SK-N-MC (cell line): ENCODE measurements at regions not wholly inside any gene's neighbourhood (a gene's known extent, or its start where the extent isn't known, plus 50 kb on each side); places are given as distances from the start of the nearest gene placed in this dataset.

ENCODE experiments used
- DNase-seq: peaks from one replicate; pipeline ENCODE4 v3.0.0-alpha.2; 2011; ENCODE audit warnings: low read depth, low spot score
- H3K27ac ChIP-seq: fragments of 200-600 bp; sonication (generic); 2 replicates; pipeline ENCODE4 v1.5.1; 2016; ENCODE audit warnings: mixed run types
- H3K36me3 ChIP-seq: fragments of 200-600 bp; sonication (generic); 2 replicates; pipeline ENCODE4 v1.6.1; 2017; ENCODE audit warnings: antibody characterized with exemption, low read length, mixed read lengths; ENCODE audit not compliant: insufficient read depth
- H3K4me3 ChIP-seq: fragments of 200-600 bp; sonication (generic); 2 replicates; pipeline ENCODE4 v1.5.1; 2016
- H3K9ac ChIP-seq: fragments of 200-600 bp; sonication (generic); 2 replicates; pipeline ENCODE4 v1.8.0; 2017; ENCODE audit warnings: mixed run types, mixed read lengths; ENCODE audit not compliant: insufficient read length
- H3K9me3 ChIP-seq: fragments of 200-600 bp; sonication (generic); 2 replicates; pipeline ENCODE4 v1.6.1; 2017; ENCODE audit warnings: low read depth, mild to moderate bottlenecking, antibody characterized with exemption, low read length, moderate library complexity, mixed read lengths
- EZH2 ChIP-seq: fragments of 200-600 bp; sonication (generic); IDR thresholded peaks from one replicate; pipeline ENCODE4 v1.6.1; 2017; ENCODE audit warnings: antibody characterized with exemption
- FOXP2 ChIP-seq: optimal IDR thresholded peaks from 2 replicates; pipeline ENCODE3; 2011; ENCODE audit warnings: mild to moderate bottlenecking, moderate library complexity; ENCODE audit not compliant: insufficient read depth; ENCODE audit errors: extremely low read length, control extremely low read depth
- POLR2AphosphoS5 ChIP-seq: IDR thresholded peaks from 2 replicates; pipeline ENCODE4 v1.6.1; 2012; ENCODE audit warnings: mild to moderate bottlenecking, low read depth, low read length, borderline replicate concordance

DNA sequence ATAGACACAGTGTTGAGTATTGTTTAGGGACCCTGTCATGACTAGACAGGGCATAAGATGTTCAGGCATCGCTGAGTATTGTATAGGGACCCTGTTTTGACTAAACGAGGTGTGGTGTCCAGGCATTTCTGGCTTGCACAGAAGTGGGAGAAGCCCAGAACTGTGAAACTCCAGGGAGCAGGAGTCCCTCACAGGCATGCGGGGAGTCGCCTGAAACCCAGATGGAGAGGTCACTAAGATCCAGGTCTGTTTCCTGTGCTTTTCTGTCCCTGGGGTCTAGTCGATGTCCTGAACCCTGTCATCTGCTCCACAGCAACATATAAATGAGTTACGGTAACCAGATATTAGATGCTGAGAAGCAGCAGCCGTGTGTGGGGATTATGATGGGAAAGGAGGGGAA, 469.0 kb upstream of the SALL3 start:
- DNase-seq = no peak
- no peak overlapping the region for H3K9ac ChIP-seq
- H3K4me3 ChIP-seq = no peak overlapping the region
- no peaks in the 10 kb centered on the region for H3K36me3 ChIP-seq
- no peak overlapping the region for H3K27ac ChIP-seq
- no peaks in the 10 kb centered on the region for H3K9me3 ChIP-seq
- TF ChIP-seq FOXP2 (no peak), POLR2AphosphoS5 (no peak), EZH2 (no peak)

DNA sequence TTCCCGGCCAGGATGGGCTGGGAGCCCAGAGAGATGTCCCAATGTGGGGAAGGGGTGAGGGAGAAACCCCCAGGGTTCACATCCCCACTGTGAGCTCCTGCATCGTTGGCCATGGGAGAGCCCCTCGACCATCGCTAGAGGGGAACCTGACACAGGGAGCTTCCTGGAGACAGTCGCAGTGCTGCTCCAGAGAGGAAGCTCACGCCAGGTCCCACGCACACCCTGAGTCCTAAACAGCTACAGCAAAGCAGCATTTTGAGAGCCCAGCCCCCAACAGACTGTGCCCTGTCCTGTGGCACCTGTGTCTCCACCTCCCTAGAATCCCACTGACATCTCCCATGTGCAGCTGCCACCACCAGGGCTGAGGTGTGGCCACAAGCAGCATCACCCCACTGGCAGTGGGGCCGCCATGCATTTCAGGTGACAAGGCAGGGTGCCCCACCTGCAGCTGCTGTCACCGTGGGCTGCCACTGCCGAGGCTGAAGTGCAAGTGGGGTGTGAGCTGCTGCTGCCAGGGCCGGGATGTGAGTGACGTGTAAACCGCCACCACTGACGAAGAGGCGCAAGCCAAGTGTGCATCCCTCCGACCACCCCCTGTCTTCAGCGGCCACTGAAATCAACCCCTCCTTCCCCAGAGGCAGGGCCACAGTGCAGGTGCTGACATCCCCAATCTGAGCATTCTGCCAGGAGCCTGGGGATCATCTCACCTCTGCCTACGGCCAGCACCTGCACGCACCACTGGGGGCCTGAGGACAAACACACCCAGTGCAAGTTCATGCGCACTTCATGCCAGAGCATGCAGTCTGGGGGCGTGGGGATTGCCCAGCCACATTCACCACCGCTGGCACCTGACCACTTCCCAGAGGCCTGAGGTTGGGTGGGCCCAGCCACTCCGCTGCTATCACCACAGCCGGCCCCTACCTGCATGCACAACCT, 467.7 kb upstream of the SALL3 start:
- Histone ChIP-seq H3K36me3 (no peaks in the 10 kb centered on the region), H3K9me3 (no peaks in the 10 kb centered on the region), H3K4me3 (no peak overlapping the region), H3K9ac (no peak overlapping the region), H3K27ac (no peak overlapping the region)
- TF ChIP-seq POLR2AphosphoS5 (no peak), EZH2 (no peak), FOXP2 (no peak)
- no peak for DNase-seq

DNA sequence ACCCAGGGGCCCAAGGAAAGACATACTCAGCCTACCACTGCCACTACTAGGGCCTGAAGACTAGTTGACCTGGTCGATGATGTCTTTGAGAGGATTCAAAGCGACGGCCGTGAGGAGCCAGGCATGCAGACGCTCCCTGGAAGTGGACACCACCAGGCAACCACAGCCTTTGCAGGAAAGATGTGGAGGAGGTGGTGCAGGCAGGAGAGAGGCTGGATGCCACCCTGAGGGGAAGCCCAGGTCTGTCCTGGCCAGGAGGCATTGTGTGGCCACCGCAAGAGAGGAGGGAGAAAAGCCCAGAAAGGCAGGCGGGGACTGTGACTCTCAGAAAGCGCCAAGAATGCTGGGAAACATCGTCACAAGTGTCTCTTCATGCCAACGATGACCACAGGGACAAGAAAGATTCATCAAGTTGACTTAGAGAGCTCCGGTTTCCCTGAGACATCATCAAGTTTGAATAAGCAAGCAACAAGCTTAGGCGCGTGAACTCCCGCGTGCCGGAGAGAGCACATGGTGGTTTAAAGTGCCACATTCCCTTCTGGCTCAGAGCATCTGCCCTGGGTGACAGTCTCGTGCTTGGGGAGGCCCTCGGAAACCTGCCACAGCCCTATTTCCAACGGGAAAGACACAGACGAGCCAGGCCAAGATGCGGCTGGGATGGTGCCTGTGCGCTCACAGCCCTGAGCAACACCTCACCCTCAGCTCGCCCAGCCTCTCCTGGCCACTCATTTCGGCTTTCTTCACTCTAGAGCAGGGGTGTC, 464.5 kb upstream of the SALL3 start:
- DNase-seq = no peak
- no peaks in the 10 kb centered on the region for H3K36me3 ChIP-seq
- H3K9ac ChIP-seq = no peak overlapping the region
- no peak overlapping the region for H3K27ac ChIP-seq
- no peaks in the 10 kb centered on the region for H3K9me3 ChIP-seq
- no peak overlapping the region for H3K4me3 ChIP-seq
- no peak for TF ChIP-seq POLR2AphosphoS5
- no peak for TF ChIP-seq FOXP2
- no peak for TF ChIP-seq EZH2

DNA sequence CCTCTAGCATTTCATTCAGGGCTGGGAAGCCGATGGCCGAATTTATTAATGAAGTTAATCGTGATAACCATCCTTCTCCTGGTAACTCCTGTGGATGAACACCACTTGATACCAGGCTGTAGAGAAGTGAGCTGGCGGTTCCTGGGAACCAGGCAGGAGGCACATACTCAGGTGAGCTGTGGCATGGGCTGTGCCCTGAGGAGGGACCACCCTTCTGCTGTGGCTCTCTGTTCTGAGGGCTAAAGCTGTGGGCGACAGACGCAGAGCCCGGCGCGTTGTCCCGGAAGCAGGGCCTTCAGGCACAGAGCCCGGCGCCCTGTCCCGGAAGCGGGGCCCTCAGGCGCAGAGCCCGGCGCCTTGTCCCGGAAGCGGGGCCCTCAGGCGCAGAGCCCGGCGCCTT, 462.3 kb upstream of the SALL3 start:
- Histone ChIP-seq H3K36me3 (no peaks in the 10 kb centered on the region), H3K9me3 (no peaks in the 10 kb centered on the region), H3K27ac (no peak overlapping the region), H3K9ac (no peak overlapping the region), H3K4me3 (no peak overlapping the region)
- TF ChIP-seq EZH2 = no peak
- no peak for TF ChIP-seq POLR2AphosphoS5
- DNase-seq = no peak

DNA sequence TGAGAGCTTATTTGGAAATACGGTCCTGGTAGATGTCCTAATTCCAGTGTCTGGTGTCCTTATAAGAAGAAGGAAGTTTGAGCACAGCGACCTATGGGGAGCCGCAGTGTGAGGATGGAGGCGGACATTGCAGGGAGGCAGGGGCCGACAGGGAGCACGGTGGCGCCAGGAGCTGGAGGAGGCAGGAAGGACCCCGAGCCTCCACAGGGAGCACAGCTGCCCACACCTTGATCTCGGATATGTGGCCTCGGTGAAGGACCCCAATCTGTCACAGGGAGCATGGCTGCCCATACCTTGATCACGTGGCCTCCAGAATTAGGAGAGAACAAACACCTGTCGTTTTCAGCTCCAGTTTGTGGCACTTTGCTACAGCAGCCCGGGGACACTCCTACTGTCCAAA, 461.6 kb upstream of the SALL3 start:
- no peak for DNase-seq
- H3K36me3 ChIP-seq = no peaks in the 10 kb centered on the region
- TF ChIP-seq POLR2AphosphoS5 (no peak), EZH2 (no peak), FOXP2 (no peak)
- no peak overlapping the region for H3K27ac ChIP-seq
- H3K4me3 ChIP-seq = no peak overlapping the region
- H3K9ac ChIP-seq = no peak overlapping the region
- no peaks in the 10 kb centered on the region for H3K9me3 ChIP-seq

DNA sequence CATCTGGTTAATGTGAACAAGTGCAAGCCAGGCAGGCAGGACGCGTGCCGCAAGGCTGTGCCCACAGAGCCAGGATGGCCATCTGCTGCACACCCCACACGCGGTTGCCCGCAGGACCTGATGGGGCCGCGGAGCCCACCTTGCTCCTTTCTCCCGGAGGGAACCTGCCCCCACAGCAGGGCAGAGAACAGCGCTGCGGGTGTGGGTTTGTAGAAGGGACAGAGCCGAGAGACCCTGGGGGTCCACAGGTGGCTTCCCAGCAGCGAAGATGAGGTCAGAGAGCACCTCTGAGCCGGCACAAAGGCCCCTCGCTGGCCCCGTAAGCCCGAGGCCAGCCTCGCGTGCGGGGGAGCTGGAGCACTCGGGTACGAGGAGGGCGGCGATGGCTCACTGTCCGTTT, 460.8 kb upstream of the SALL3 start:
- TF ChIP-seq FOXP2 (no peak), POLR2AphosphoS5 (no peak), EZH2 (no peak)
- DNase-seq = no peak
- Histone ChIP-seq H3K27ac (no peak overlapping the region), H3K4me3 (no peak overlapping the region), H3K9ac (no peak overlapping the region), H3K9me3 (no peaks in the 10 kb centered on the region), H3K36me3 (no peaks in the 10 kb centered on the region)

DNA sequence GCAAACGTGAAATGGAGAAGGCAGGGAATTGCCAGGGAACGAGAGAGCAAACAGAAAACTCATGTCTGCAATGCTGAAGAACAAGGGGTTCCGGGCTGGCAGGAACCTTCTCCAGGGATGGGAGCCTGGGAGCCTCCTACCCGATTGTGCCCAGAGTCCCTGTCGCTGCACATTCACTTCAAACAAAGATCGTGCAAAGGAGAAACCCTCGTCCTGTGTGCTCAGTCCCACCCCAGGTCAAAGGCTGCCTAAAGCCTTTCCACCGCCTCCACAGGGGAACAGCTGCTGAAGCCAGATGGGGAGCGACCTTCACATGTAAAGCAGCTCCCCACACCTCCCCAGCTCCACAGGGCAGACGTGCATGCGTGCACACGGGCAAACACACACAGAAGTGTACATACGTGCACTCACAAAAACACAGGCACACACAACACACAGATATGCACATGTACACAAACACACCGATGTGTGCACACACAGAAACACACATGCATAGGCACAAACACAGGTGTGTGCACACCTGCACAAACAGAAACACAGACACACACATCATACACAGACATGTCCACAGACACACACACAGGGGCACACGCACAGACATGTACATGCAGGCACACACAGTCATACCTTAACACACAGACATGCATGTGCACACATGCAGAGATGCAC, 460.1 kb upstream of the SALL3 start:
- Histone ChIP-seq H3K9me3 (no peaks in the 10 kb centered on the region), H3K27ac (no peak overlapping the region), H3K36me3 (no peaks in the 10 kb centered on the region), H3K9ac (no peak overlapping the region), H3K4me3 (no peak overlapping the region)
- no peak for DNase-seq
- TF ChIP-seq EZH2 = no peak
- no peak for TF ChIP-seq FOXP2
- no peak for TF ChIP-seq POLR2AphosphoS5

DNA sequence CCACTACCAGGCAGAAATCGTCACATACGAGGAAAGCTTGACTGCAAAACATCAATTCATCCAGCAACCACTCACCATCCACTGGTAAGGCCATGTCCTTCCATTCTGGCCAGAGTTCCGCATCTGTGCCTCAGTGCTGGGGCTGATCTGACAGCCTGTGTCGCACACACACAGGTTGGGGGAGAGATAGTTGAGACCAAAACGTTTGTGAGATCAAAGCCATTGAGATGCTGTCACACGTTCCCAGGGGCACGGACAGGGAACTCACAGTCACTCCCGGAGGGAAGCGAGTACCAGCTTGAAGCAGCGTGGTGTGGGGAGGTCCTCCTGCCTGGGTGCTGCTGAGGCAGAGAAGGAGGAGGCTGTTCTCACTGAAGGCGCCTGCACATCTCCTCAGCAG, 458.5 kb upstream of the SALL3 start:
- H3K36me3 ChIP-seq = no peaks in the 10 kb centered on the region
- H3K9me3 ChIP-seq = no peaks in the 10 kb centered on the region
- H3K27ac ChIP-seq = no peak overlapping the region
- DNase-seq = no peak
- TF ChIP-seq EZH2 (no peak), POLR2AphosphoS5 (no peak), FOXP2 (no peak)
- H3K9ac ChIP-seq = no peak overlapping the region
- H3K4me3 ChIP-seq = no peak overlapping the region

DNA sequence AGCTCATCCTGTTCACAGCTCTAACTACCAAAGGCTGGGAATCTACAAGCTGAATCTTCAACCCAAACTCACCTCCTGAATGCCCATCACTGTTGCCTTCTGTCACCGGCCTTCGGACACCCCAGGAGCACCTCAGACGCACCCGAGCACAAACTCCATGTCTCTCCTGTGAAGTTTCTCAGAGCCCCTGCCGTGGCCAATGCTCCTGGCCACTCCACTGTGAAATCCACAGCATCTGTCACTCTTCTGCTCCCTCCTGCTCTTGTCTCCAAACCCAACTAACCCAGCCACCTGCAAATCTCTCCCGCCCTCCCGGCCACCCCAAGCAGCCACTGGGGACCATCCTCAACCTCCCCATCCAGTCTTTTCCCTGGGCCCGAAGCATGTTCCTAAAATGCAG, 457.9 kb upstream of the SALL3 start:
- TF ChIP-seq EZH2 (no peak), POLR2AphosphoS5 (no peak), FOXP2 (no peak)
- no peaks in the 10 kb centered on the region for H3K9me3 ChIP-seq

More for the DNA sequence above, 457.9 kb upstream of the SALL3 start:
- Histone ChIP-seq H3K4me3 (no peak overlapping the region), H3K9ac (no peak overlapping the region), H3K36me3 (no peaks in the 10 kb centered on the region), H3K27ac (no peak overlapping the region)
- DNase-seq = no peak
